ENCODE measurements at regions not wholly inside any gene's neighbourhood (a gene's known extent, or its start where the extent isn't known, plus 50 kb on each side); places are given as distances from the start of the nearest gene placed in this dataset.
A peak's percentile ranks its signal among the peaks of the same experiment; 100 is the strongest.

DNA sequence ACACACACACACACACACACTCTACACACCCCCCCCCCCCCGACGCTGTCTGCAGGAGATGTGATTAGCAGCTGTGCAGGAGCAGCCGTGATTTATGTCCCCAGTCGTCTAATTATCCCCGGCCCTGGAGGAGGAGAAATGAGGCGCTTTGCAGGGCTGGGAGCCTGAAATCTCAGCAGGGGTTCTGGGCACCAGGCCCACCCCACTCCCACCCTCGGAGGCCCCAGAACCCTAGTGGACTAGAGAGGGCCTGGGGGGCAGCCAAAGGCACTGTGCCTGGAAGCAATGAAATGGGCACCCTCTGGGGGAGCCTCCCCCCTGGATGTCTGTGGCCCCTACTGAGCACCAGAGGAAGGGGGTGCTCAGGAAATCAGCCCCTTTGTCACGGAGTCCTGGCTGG lies 134.2 kb upstream of the CIBAR2 start:
- no peaks in the 10 kb centered on the region for H3K9me3 ChIP-seq
- H3K27ac ChIP-seq = no peak overlapping the region
- DNase-seq = no peak
- TF ChIP-seq, protein P1, sequence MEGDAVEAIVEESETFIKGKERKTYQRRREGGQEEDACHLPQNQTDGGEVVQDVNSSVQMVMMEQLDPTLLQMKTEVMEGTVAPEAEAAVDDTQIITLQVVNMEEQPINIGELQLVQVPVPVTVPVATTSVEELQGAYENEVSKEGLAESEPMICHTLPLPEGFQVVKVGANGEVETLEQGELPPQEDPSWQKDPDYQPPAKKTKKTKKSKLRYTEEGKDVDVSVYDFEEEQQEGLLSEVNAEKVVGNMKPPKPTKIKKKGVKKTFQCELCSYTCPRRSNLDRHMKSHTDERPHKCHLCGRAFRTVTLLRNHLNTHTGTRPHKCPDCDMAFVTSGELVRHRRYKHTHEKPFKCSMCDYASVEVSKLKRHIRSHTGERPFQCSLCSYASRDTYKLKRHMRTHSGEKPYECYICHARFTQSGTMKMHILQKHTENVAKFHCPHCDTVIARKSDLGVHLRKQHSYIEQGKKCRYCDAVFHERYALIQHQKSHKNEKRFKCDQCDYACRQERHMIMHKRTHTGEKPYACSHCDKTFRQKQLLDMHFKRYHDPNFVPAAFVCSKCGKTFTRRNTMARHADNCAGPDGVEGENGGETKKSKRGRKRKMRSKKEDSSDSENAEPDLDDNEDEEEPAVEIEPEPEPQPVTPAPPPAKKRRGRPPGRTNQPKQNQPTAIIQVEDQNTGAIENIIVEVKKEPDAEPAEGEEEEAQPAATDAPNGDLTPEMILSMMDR (IDR thresholded peaks at IDR 0.05) = no peak
- no peak overlapping the region for H3K4me3 ChIP-seq
- no peaks in the 10 kb centered on the region for H3K27me3 ChIP-seq
- no peak for ATAC-seq
- WGBS, 2 donors = 18 to 43% methylated on average over 8 of the region's 8 CpGs
- no peak for FAIRE-seq
- no peaks in the 10 kb centered on the region for H3K4me1 ChIP-seq
- no peaks in the 10 kb centered on the region for H3K36me3 ChIP-seq
- intact Hi-C loops (cut with DNase I) = no loop called here

DNA sequence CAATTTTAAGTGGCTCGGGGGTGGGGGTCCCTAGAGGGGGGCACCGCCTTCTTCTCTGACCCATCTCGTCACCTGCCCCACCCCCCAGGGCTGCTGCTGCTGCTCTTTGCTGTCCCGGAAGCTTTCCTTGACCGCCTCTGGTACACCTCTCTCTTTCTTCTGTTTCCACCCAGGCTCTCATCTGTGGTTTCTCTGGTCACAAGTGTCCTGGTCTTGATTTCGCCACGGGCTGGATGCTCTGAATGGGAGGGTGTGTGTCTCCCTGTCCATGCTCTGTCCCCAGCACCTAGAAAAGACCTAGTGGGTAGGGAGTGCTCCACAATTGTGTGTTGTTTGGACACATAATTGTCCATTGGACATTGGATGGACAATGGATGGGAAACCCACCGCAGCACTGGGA lies 134.7 kb upstream of the CIBAR2 start:
- no peak for DNase-seq
- H3K27ac ChIP-seq = no peak overlapping the region
- H3K27me3 ChIP-seq = no peaks in the 10 kb centered on the region
- no peak for ATAC-seq
- 84 to 88% methylated on average over 8 of the region's 8 CpGs for WGBS, 2 donors
- FAIRE-seq = no peak
- no peaks in the 10 kb centered on the region for H3K4me1 ChIP-seq
- H3K9me3 ChIP-seq = no peaks in the 10 kb centered on the region
- TF ChIP-seq, protein P1 (IDR thresholded peaks at IDR 0.05) = no peak
- H3K4me3 ChIP-seq = no peak overlapping the region
- intact Hi-C loops (cut with DNase I) = no loop called here
- no peaks in the 10 kb centered on the region for H3K36me3 ChIP-seq

DNA sequence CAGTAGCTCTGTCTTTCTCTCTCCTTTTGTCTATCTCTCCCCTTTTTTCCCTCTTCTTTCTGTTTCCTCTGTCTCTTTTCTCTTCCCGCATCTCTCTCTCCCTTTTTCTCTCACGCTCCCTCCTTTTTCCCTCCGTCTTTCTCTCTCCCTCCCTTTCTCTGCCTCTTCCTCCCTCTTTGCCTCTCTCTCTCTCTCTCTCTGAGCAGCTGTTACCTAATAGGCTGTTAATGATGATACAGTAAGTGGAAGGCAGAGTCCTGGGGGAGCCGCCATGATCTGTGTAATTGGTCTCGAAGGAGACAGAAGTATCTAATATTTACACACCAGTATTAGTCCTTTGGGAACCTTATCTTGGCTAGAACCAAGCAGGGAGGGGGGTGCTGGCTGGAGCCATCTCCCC lies 136.1 kb upstream of the CIBAR2 start:
- 77 to 78% methylated on average over 5 of the region's 5 CpGs for WGBS, 2 donors
- intact Hi-C loops (cut with DNase I) = no loop called here
- FAIRE-seq = no peak

DNA sequence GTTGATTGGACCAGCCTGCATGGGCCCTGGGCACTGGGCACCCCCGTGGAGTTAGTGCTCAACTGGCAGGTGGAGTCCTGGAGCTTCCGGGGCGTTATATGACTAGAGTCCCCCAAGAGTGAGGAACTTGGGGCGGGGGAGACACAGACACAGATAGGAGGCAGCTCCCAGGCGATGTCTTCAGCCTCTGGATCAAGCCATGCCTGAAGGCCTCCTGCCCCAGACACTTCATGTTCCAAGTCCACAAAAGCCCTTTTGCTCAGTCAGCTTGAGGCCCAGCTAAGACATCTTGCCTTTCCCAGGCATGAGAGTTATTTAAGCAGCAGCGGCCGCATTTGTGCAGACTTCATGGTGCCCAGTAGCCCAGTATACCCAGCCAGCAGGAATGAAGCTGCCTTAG lies 136.6 kb upstream of the CIBAR2 start:
- Histone ChIP-seq H3K4me1 (no peaks in the 10 kb centered on the region), H3K9me3 (no peaks in the 10 kb centered on the region), H3K27me3 (no peaks in the 10 kb centered on the region), H3K36me3 (no peaks in the 10 kb centered on the region), H3K27ac (no peak overlapping the region), H3K4me3 (no peak overlapping the region)
- no peak for ATAC-seq
- FAIRE-seq = no peak
- intact Hi-C loops (cut with DNase I) = no loop called here
- 93 to 95% methylated on average over 7 of the region's 7 CpGs for WGBS, 2 donors
- no peak for DNase-seq
- TF ChIP-seq, protein P1 (IDR thresholded peaks at IDR 0.05) = no peak

More for the DNA sequence above, 136.1 kb upstream of the CIBAR2 start:
- DNase-seq (no peak), ATAC-seq (no peak)
- Histone ChIP-seq H3K27ac (no peak overlapping the region), H3K9me3 (no peaks in the 10 kb centered on the region), H3K4me3 (no peak overlapping the region), H3K4me1 (no peaks in the 10 kb centered on the region), H3K27me3 (no peaks in the 10 kb centered on the region), H3K36me3 (no peaks in the 10 kb centered on the region)
- TF ChIP-seq, protein P1 (IDR thresholded peaks at IDR 0.05) = no peak

DNA sequence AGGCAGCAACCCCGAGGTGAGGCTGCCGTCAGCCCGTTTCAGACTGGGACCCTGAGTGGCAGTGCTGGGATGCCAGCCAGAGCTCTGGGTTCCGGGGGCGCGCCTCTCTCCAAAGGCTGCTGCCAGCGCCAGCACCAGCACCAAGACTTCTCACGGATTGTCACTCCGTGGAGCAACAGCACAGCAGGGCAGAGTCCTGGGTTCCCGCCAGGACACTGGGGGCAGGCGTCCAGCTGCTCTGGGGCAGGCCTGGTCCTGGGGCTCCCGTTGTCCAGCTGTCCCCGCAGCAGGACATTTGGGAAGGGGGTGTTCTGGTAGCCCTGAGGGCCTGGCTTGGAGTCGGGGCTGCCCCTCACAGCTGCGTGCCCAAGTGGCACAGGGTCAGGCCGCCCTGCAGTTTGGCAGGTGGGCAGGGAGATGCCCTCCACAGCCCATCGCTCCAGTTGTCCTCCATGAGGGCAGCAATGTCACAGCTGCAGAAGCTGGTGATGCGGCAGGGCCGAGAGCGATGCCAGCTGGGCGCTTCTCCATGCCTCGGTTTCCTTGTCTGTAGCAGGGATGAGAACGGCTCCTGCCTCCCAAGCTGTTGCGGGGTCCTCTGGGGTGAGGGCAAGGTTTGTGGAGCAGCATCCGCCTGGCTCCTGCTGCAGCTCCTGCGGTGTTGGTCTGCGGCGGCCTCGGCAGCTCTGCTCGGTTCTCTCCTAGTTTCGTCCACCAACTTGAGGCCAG lies 137.3 kb upstream of the CIBAR2 start:
- intact Hi-C loops (cut with DNase I) = loop anchor here in 1 of 3 donors (10.0 kb wide), 1 partner anchor 135 kb away; the partner anchor contains the start of gene CIBAR2
- Histone ChIP-seq H3K27me3 (no peaks in the 10 kb centered on the region), H3K9me3 (no peaks in the 10 kb centered on the region), H3K27ac (no peak overlapping the region), H3K4me3 (no peak overlapping the region), H3K36me3 (no peaks in the 10 kb centered on the region), H3K4me1 (peaks cover 0 to 3% (median 0%) of the 10 kb centered on the region in 3 donors)
- DNase-seq (peak; percentile 79 to 91 (median 83)), ATAC-seq (peak; percentile 64 to 80 (median 75)), FAIRE-seq (no peak)
- 54 to 61% methylated on average over 31 of the region's 31 CpGs for WGBS, 2 donors
- TF ChIP-seq, protein P1 (IDR thresholded peaks at IDR 0.05) = no peak

Measured in pancreas (tissue), 10 donors.